ENCODE measurements at regions not wholly inside any gene's neighbourhood (a gene's known extent, or its start where the extent isn't known, plus 50 kb on each side); places are given as distances from the start of the nearest gene placed in this dataset.

DNA sequence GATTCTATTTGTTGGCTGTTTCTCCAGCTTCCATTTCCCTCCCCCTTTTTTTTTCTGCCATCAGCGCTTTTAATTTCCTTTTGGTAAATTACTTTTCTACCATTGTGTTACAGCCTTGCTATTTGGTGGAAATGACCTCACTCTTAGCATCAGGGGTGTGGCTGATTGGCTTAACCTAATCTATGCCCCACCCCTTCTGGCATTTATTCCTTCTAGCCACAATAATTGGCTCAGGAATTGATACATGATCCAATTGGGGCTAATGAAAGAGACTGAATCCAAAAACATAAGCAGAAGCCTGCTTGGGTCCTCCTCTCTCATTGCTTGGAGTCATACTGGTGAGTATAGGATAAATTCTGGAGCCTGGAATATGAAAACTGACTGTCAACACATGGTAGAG is 402.4 kb upstream of the LRRC4C start:
- H3K4me3 ChIP-seq, result no peak overlapping the region
- no peaks in the 10 kb centered on the region for H3K36me3 ChIP-seq
- H3K27ac ChIP-seq, result no peak overlapping the region
- WGBS, 2 donors, result 75 to 89% methylated on average over 1 of the region's 1 CpG
- no peak for TF ChIP-seq CTCF (IDR thresholded peaks at IDR 0.05)
- no peak for TF ChIP-seq POLR2A (IDR thresholded peaks at IDR 0.05)
- DNase-seq, result no peak
- intact Hi-C loops (cut with DNase I), result no loop called here
- H3K4me1 ChIP-seq, result no peaks in the 10 kb centered on the region
- H3K27me3 ChIP-seq, result no peaks in the 10 kb centered on the region
- H3K9me3 ChIP-seq, result no peaks in the 10 kb centered on the region

- Histone ChIP-seq H3K36me3 (no peaks in the 10 kb centered on the region), H3K27ac (no peak overlapping the region), H3K4me3 (no peak overlapping the region), H3K27me3 (no peaks in the 10 kb centered on the region), H3K9me3 (no peaks in the 10 kb centered on the region), H3K4me1 (no peaks in the 10 kb centered on the region)
- no peak for DNase-seq
- no peak for TF ChIP-seq POLR2A (IDR thresholded peaks at IDR 0.05)
- no peak for TF ChIP-seq CTCF (IDR thresholded peaks at IDR 0.05)
- intact Hi-C loops (cut with DNase I), result no loop called here
These were observed 407.1 kb upstream of the LRRC4C start for GRCh38 chr11:41866525-41866924.

- Histone ChIP-seq H3K36me3 (no peaks in the 10 kb centered on the region), H3K9me3 (no peaks in the 10 kb centered on the region), H3K4me3 (no peak overlapping the region), H3K27me3 (no peaks in the 10 kb centered on the region), H3K27ac (no peak overlapping the region), H3K4me1 (no peaks in the 10 kb centered on the region)
- intact Hi-C loops (cut with DNase I), result no loop called here
- TF ChIP-seq CTCF (IDR thresholded peaks at IDR 0.05) (no peak), POLR2A (IDR thresholded peaks at IDR 0.05) (no peak)
- WGBS, 2 donors, result 48 to 58% methylated on average over 4 of the region's 4 CpGs
- DNase-seq, result no peak
These were observed 409.2 kb upstream of the LRRC4C start for GRCh38 chr11:41868606-41869005.

- intact Hi-C loops (cut with DNase I), result no loop called here
- H3K9me3 ChIP-seq, result no peaks in the 10 kb centered on the region
- H3K27ac ChIP-seq, result no peak overlapping the region
- no peaks in the 10 kb centered on the region for H3K4me1 ChIP-seq
- 61 to 74% methylated on average over 3 of the region's 3 CpGs for WGBS, 2 donors
- no peak for DNase-seq
- no peaks in the 10 kb centered on the region for H3K27me3 ChIP-seq
- no peaks in the 10 kb centered on the region for H3K36me3 ChIP-seq
- no peak overlapping the region for H3K4me3 ChIP-seq
- TF ChIP-seq CTCF (IDR thresholded peaks at IDR 0.05), result no peak
- no peak for TF ChIP-seq POLR2A (IDR thresholded peaks at IDR 0.05)
These were observed 413.0 kb upstream of the LRRC4C start for GRCh38 chr11:41872426-41872825.

DNA sequence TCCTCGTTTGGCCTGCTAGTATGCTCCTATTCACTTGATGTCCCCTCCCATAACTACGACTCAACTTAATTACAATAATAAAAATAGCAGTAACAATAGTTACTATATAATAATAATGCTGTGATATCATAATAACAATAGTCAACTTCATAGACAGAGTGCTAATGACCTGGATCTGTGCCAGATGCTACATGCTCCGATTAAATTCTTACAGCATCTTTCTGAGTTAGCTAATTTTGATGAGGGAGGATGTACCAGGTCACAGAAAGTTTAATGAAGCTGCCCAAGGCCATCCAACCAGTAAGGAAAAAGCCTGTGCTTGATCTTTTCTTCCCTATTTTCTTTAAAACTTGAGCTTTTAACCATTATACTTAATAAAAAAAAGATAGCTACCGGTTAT is 413.4 kb upstream of the LRRC4C start:
- Histone ChIP-seq H3K27me3 (no peaks in the 10 kb centered on the region), H3K4me1 (no peaks in the 10 kb centered on the region), H3K36me3 (no peaks in the 10 kb centered on the region), H3K9me3 (no peaks in the 10 kb centered on the region), H3K4me3 (no peak overlapping the region), H3K27ac (no peak overlapping the region)
- DNase-seq, result no peak
- WGBS, 2 donors, result 70 to 76% methylated on average over 4 of the region's 4 CpGs
- intact Hi-C loops (cut with DNase I), result no loop called here
- TF ChIP-seq POLR2A (IDR thresholded peaks at IDR 0.05) (no peak), CTCF (IDR thresholded peaks at IDR 0.05) (no peak)

Data from esophagus squamous epithelium (tissue), 5 donors.